HG02870 (cell line): ENCODE measurements at regions not wholly inside any gene's neighbourhood (a gene's known extent, or its start where the extent isn't known, plus 50 kb on each side); places are given as distances from the start of the nearest gene placed in this dataset.

Source experiments
- ATAC-seq: cut with Tn5 transposase; IDR thresholded peaks from one replicate; pipeline ENCODE4 v1.9.1; 2021; ENCODE audit warnings: mild to moderate bottlenecking, moderate library complexity; ENCODE audit not compliant: unreplicated experiment

DNA sequence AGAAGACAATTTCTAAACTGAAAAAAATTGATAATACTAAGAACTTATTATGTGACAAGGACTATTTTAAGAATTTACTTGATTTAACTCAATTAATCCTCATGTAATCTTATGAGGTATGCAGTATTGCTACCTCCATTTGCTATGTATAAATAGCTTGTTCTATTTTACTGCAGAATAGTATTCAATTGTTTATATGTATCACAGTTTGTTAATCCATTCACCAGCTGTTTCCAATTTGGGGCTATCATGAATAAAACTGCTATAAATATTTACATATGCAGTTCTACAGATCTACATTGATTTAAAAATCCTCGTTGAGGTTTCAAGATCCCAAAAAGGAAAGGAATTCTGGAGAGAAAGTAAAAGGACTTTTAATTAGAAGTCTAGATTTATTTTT is 54.8 kb upstream of the DOCK10 start:
- ATAC-seq: no peak
